ENCODE measurements at regions not wholly inside any gene's neighbourhood (a gene's known extent, or its start where the extent isn't known, plus 50 kb on each side); places are given as distances from the start of the nearest gene placed in this dataset.

DNA sequence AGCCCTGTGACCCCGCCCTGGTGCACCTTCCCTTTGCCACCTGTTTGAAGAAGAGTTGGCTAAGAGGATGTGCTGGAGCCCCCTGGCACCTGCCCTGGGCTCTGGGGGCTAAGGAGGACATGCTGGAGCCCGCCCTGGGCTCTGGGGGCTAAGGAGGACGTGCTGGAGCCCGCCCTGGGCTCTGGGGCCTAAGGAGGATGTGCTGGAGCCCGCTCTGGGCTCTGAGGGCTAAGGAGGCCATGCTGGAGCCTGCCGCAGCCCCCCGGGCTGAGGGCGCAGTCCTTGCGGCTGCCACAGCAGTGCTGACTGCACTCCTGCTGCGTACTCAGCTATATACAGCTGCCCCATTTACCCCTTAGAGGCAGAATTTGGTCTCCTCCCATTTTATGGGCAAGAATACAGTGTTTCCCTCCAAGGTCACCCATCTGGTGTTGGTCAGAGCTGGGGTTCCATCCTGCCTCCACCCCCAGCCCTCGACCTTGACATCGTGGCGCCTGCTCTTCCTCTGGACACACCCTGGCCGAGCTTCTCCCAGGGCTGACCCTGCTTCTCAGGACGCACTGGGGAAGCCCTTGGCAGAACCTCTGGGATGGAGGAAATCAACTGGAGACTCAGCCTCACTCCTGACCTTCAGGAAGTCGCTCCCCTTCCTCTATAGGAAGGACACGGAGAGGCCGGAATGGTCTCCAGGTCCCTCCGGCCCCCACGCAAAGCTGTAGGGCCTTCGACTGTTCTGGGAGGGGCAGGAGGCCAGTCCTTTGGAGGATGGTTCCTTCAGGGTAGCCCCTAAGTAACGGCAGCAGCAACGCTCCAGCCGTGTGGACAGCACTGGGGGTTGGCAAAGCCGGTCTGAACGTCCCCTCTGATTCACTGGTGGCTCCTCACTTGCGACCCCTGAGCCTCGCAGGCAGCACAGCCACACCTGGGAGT lies 65.0 kb upstream of the HPCAL1 start:
- DNase-seq (ENCODE audit: low spot score): no peak

- no peak for DNase-seq (ENCODE audit: low spot score)
Measured at GRCh38 chr2:10238396-10238795, 64.3 kb upstream of the HPCAL1 start.

DNA sequence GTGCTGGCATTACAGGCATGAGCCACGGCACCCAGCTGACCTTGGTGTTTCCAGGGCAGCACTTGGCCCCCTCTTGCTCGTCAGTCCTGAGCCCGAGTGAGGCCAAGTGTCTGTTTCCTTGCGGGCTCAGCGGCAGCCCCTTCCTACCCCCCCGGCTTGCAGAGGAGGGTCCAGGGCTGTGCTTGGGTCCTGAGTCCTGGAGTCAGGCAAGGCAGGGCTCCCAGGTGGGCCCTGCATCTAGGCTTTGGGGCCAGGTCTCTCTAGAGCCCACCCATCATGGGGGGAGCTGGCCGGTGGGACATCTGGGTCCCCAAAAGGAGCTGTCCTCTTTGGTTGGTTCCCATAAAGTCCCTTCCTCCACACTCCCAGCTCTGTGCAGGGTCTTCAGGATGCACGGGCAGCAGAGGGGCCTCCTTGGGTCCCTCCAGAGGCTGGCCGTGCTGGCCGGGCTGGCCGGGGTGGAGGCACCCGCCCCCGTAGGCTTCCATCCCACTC lies 63.7 kb upstream of the HPCAL1 start:
- no peak for DNase-seq (ENCODE audit: low spot score)

DNA sequence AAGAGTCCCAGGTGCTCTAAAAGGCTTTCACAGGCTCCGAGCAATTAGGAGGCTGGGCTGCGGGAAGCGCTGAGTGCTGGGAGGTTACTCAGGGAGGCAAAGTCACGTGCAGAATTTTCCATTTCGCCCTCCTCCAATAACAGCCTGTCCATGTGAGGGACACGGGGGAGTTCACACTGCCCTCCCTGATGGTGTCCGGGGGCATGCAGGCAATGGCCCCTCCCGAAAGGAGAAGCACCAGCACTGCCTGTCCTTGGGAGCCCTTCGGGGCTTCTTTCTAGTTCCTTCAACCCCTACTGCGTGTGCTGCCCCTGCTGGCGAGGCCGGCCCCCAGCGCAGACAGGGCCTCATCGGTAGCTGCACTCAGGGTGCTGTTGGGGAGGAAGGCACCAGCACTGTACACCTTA lies 63.1 kb upstream of the HPCAL1 start:
- no peak for DNase-seq (ENCODE audit: low spot score)

DNA sequence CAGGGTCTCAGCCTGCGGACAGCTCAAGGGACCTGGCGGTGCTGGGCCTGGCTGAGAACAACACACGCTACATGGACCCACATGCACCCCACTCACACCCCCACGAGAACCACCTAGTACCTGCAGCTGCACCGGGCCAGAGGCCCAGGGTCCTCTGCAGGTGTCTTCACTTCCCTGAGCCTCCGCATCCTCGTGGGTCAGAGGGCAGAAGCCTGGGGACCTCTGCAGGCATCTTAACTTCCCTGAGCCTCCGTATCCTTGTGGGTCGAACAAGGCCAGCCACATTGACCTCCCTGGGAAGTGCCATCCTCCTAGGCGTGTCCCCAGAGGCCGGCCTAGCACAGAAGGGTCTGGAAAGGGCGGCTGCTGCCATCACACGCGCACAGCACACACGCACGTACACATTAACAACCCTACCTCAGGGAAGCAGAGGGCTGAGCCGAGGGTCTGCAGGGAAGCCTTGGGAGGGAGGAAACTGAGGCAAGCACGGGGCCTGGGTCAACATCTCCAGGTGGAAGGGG lies 62.5 kb upstream of the HPCAL1 start:
- no peak for DNase-seq (ENCODE audit: low spot score)

DNA sequence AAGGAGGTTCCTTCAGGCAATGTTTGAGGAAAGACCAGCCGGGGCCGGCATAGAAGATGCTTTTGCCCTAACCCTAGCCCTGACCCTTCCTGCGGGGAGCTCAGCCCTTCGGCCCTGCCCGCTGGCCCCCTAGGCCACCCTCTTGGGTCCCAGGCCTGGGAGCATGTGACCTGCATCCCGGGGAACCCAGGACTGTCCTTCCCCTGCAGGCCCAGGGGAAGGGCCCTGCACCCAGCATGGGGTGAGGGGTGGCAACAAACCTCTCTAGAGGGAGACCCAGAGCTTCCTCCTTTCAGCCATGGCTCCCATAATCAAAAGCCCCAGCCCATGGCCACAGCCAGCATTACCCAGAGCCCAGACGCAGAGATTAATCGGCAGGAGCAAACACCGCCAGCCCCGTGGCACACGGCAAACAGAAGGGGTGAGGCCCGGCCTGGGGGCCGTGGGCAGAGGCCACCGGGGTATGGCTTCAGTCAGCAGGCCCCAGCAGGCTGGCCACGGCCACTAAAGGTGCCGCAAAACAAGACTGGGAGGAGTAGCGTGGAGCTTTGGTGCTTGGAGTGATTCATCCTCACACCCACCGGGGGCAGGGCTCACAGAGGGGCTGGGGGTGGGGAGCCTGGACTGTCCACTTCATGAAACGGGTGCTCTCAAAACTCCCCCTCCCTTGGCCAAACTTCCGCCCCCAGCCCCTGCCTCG lies 61.6 kb upstream of the HPCAL1 start:
- no peak for DNase-seq (ENCODE audit: low spot score)

DNA sequence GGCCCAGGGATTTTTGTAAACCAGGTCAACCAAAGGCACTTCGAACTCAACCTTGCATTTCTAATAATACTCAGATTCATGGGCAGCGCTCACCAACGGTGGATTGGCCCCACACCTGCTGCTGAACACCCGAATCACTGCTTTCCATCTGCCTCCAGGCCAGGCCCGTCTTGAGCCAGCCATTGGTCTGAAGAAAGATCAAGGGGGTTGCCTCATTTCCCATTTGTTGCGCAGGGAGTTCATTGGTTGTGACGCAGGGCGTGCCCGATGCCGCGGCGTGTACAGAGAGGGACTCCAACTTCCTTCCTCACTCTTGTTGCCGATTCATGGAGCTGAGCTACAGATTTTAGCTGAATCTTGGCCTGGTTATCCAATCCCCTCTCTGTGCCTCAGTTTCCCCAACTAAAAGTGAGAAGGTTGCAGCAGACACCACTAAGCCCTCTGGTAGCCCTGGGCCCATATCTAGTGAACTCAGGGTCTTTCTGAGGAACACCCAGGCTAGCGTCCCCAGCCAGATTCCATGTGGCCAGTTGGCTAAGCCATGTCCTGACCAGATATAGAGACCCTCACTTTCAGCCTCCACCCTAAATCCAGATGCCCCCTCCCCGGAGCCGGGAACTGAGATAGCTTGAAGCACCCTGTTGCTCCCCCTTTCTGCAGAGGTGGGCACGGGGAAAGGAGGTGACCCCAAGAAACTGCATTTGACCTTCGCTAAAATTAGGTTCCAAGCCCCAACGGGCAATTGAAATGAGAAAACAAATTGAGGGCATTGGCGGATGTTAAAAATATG lies 60.9 kb upstream of the HPCAL1 start:
- DNase-seq (ENCODE audit: low spot score): no peak

- no peak for DNase-seq (ENCODE audit: low spot score)
Measured at GRCh38 chr2:10242451-10242850, 60.3 kb upstream of the HPCAL1 start.

DNA sequence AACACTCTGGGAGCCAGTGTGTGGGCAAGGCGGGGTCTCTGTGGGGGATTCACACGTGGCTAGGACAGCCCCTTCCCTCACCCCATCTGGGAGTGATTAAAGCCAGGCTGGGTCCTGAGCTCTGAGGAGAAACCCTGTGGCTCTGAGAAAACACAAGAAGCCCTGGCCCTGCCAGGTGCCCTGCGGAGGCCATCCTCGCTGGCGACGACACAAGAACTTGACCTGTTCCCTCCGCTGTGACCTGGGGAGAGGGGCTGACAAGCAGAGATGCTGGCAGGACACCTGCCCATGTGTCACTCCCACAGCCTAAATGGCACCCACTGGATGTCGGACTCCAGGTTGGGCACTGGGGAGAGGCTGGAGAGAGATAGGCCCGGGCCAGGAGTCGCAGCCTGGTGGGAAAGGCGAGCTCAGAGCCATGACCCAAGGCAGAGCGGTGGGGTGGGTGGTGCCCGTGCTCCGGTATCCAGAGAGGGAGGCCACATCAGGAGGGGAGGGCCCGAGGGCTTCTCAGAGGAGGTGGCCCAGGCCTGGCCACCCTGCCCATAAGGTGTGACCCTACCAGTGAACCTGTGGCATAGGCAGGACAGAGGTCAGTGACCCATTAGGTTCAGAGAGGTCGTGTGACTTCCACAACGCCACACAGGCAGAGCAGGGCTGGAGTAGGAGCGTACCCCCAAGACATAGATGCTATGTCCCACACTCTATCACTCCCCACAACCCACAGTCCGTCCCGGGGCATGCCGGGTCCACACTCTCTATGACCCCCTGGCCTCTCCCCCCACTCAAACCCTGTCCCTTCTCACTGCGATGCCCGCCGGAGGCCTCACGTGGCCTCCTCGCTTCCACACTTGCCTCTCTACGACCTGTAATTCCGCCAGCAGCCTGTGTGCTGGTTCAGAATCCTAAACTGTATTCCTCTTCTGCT lies 59.4 kb upstream of the HPCAL1 start:
- DNase-seq (ENCODE audit: low spot score): no peak

DNA sequence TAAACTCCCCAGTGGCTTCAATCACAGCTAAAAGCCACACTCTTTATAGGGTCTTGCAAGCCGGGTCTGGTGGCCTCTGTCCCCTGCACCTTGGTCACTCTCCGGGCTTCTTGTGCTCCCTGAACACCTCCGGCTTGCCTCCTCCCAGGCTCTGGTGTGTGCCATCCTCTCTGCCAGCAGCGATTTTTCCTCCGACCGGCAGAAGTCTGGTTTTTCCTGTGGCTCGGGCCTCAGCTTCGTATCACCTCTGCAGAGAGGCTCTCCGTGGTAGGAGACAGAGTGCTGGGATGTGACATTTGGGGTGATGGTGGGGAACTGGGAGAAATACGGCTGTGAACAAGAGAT lies 58.8 kb upstream of the HPCAL1 start:
- no peak for DNase-seq (ENCODE audit: low spot score)

GRCh38 chr2:10245021-10245420 lies 57.7 kb upstream of the HPCAL1 start:
- DNase-seq (ENCODE audit: low spot score): no peak

GRCh38 chr2:10245661-10246060 lies 57.0 kb upstream of the HPCAL1 start:
- no peak for DNase-seq (ENCODE audit: low spot score)

GRCh38 chr2:10246370-10246769 lies 56.3 kb upstream of the HPCAL1 start:
- no peak for DNase-seq (ENCODE audit: low spot score)

GRCh38 chr2:10246831-10247230 lies 55.9 kb upstream of the HPCAL1 start:
- DNase-seq (ENCODE audit: low spot score): no peak

DNA sequence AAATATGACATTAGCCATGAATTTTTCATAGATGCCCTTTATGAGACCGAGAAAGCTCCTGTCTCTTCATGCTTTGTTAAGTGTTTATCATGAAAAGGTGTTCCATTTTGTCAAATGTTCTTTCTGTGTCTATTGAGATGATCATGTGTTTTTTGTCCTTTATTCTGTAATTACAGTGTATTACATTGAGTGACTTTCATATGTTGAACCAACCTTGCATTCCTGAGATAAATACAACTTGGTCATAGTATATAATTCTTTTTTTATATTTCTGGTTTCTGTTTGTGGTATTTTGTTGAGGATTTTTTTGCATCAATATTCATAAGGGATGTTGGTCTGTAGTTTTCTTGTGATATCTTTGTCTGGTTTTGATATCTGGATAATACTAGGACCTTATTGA lies 52.9 kb upstream of the HPCAL1 start:
- DNase-seq (ENCODE audit: low spot score): no peak

DNA sequence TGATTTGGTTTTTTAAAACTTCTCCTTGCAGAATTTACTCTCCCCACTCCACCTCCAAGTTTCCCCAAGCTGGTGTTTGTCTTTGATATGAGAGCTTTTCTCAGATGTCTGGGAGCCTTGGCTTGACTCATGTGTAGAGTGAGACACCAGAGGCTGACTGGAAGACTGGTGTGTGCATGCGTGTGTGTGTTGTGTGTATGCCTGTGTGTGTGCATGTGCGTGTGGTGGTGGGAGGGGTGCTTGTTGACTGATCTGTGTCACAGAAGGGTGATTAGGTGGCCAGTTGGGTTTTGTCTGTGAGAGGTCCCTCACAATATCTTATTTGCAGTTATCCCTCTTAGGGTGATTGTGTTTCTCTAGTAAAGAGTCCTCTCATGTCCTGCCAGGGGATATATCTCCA lies 50.5 kb upstream of the HPCAL1 start:
- no peak for DNase-seq (ENCODE audit: low spot score)

DNA sequence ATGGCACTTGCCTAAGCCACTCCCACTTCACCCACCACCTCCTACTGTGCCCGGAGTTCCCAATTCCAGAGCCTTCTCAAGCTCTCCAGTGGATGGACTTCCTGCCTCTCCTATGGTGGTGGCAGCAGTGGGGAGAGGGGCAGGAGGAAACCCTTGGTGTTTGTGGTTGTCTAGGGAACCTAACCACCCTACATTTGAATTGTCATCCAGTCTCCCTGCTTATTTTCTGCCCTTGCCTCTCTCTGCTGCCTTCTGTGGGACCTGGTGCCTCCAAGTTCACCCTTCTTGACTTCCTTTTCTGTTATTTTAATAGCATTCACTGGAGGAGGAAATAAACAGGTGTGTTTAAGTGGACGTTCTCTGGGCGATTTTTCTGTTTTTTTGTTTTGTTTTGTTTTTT lies 50.0 kb upstream of the HPCAL1 start:
- DNase-seq (ENCODE audit: low spot score): no peak

Measured in HuH-7.5 (cell line).